ENCODE measurements at regions not wholly inside any gene's neighbourhood (a gene's known extent, or its start where the extent isn't known, plus 50 kb on each side); places are given as distances from the start of the nearest gene placed in this dataset.

GRCh38 chr12:67026487-67027246, 242.5 kb upstream of the CAND1 start:
- intact Hi-C loops (cut with DNase I), result no loop called here
- Histone ChIP-seq H3K4me3 (no peak overlapping the region), H3K4me1 (peaks cover 0 to 6% (median 0%) of the 10 kb centered on the region in 4 donors), H3K36me3 (no peaks in the 10 kb centered on the region), H3K27ac (no peak overlapping the region), H3K9me3 (no peaks in the 10 kb centered on the region), H3K27me3 (no peaks in the 10 kb centered on the region)
- 82 to 83% methylated on average over 5 of the region's 5 CpGs for WGBS, 2 donors
- no peak for TF ChIP-seq EP300 (IDR thresholded peaks at IDR 0.05)
- DNase-seq, result no peak

- H3K4me3 ChIP-seq, result no peak overlapping the region
- TF ChIP-seq POLR2A (IDR thresholded peaks at IDR 0.05) (no peak), EP300 (IDR thresholded peaks at IDR 0.05) (no peak), CTCF (IDR thresholded peaks at IDR 0.05) (no peak), POLR2AphosphoS5 (IDR thresholded peaks at IDR 0.05) (no peak)
- 82 to 86% methylated on average over 2 of the region's 2 CpGs for WGBS, 2 donors
- no peak overlapping the region for H3K27ac ChIP-seq
- intact Hi-C loops (cut with DNase I), result no loop called here
- H3K27me3 ChIP-seq, result no peaks in the 10 kb centered on the region
- no peaks in the 10 kb centered on the region for H3K9me3 ChIP-seq
- no peaks in the 10 kb centered on the region for H3K36me3 ChIP-seq
- DNase-seq, result no peak
- peaks cover 0 to 6% (median 0%) of the 10 kb centered on the region in 4 donors for H3K4me1 ChIP-seq
Measured at GRCh38 chr12:67028529-67028928, 240.6 kb upstream of the CAND1 start.

- Histone ChIP-seq H3K9me3 (no peaks in the 10 kb centered on the region), H3K4me1 (peaks cover under 1 to 21% (median 9%) of the 10 kb centered on the region in 4 donors), H3K27ac (no peak overlapping the region), H3K36me3 (no peaks in the 10 kb centered on the region), H3K4me3 (no peak overlapping the region), H3K27me3 (no peaks in the 10 kb centered on the region)
- no peak for DNase-seq
- no peak for TF ChIP-seq EP300 (IDR thresholded peaks at IDR 0.05)
- intact Hi-C loops (cut with DNase I), result no loop called here
- 35 to 68% methylated on average over 7 of the region's 7 CpGs for WGBS, 2 donors
Measured at GRCh38 chr12:67034110-67034879, 234.9 kb upstream of the CAND1 start.

DNA sequence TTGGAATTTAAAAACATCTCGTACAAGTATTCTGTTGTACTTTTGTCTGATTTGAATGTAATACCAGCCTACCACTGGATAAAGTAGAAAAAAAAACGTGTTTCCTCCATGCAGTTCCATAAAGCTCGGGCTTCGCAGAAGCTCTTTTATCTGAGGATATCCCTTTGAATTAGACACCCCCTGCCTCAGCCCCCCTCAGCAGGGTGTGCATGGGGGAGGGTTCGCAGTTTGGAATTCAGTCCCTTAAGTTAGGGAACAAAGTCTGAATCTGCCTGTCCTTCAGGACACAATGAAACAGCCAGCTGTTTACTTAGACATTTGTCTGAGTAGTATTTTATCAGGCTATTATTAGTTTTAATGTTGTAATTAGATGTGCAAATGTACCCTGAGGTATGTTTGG, 234.0 kb upstream of the CAND1 start:
- intact Hi-C loops (cut with DNase I), result no loop called here
- 82 to 83% methylated on average over 5 of the region's 5 CpGs for WGBS, 2 donors
- Histone ChIP-seq H3K9me3 (no peaks in the 10 kb centered on the region), H3K27ac (no peak overlapping the region), H3K27me3 (no peaks in the 10 kb centered on the region), H3K36me3 (no peaks in the 10 kb centered on the region), H3K4me3 (no peak overlapping the region), H3K4me1 (peaks cover 2 to 28% (median 15%) of the 10 kb centered on the region in 4 donors)
- no peak for TF ChIP-seq CTCF (IDR thresholded peaks at IDR 0.05)
- TF ChIP-seq POLR2AphosphoS5 (IDR thresholded peaks at IDR 0.05), result no peak
- no peak for TF ChIP-seq EP300 (IDR thresholded peaks at IDR 0.05)
- TF ChIP-seq POLR2A (IDR thresholded peaks at IDR 0.05), result no peak
- DNase-seq, result no peak

- H3K27me3 ChIP-seq, result no peaks in the 10 kb centered on the region
- H3K4me3 ChIP-seq, result no peak overlapping the region
- no peak overlapping the region for H3K27ac ChIP-seq
- 91 to 94% methylated on average over 2 of the region's 2 CpGs for WGBS, 2 donors
- peaks cover 2 to 53% (median 37%) of the 10 kb centered on the region in 4 donors for H3K4me1 ChIP-seq
- H3K36me3 ChIP-seq, result no peaks in the 10 kb centered on the region
- no peak for DNase-seq
- no peaks in the 10 kb centered on the region for H3K9me3 ChIP-seq
- intact Hi-C loops (cut with DNase I), result no loop called here
- no peak for TF ChIP-seq CTCF (IDR thresholded peaks at IDR 0.05)
- no peak for TF ChIP-seq POLR2AphosphoS5 (IDR thresholded peaks at IDR 0.05)
- TF ChIP-seq EP300 (IDR thresholded peaks at IDR 0.05), result no peak
- TF ChIP-seq POLR2A (IDR thresholded peaks at IDR 0.05), result no peak
Measured at GRCh38 chr12:67038486-67038885, 230.7 kb upstream of the CAND1 start.
